ENCODE measurements at regions not wholly inside any gene's neighbourhood (a gene's known extent, or its start where the extent isn't known, plus 50 kb on each side); places are given as distances from the start of the nearest gene placed in this dataset.
A peak's percentile ranks its signal among the peaks of the same experiment; 100 is the strongest.
"Not testable (repeated sequence)": the region's sequence is repeated elsewhere in the genome, so short reads cannot be mapped to it uniquely, and the experiment has no call there.

DNA sequence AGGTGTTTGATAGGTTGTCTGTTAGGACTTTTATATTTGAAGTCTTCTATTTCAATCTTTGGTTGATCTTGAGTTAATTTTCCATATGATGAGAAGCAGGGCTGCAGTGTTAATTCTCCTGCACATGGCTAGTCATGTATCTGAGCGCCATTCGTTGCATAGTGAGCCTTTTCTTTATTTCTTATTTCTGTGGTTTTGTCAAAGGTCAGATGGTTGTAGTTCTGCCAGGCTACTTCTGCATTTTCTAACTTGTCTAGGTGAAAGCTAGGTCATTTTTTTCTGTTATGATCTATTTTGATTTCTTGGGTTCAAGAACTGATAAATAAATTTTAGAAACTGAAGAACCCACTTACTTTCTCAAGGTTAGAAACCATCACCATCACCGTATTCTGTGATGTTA lies 56.7 kb downstream of the CCDC74A start:
- H3K9me3 Mint-ChIP-seq: no peaks in the 10 kb centered on the region
- H3K4me3 Mint-ChIP-seq: no peak overlapping the region
- no peak overlapping the region for H3K27ac Mint-ChIP-seq
- DNase-seq: no peak
- H3K27me3 Mint-ChIP-seq: peaks cover 52% of the 10 kb centered on the region
- no peak for ATAC-seq
- H3K4me1 Mint-ChIP-seq: no peaks in the 10 kb centered on the region

DNA sequence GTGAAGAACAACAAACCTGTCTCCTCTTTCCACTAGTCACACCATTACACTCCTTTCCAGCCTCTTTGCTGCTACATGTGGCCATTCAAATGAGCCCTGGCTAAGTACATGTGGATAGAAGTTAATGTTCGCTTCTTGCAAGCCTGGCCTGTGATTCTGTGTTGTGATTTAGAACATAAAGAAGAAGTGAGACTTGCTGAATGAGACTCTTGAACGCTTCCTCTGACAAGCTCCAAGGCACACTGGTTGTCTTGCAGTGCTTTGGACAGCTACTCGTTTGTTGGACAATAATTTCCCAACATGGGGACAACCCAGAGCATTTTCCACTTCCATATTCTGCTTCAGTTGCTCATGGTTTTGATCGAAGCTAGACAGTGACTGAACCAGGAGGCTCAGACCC lies 57.3 kb downstream of the CCDC74A start:
- H3K4me3 Mint-ChIP-seq: no peak overlapping the region
- no peaks in the 10 kb centered on the region for H3K9me3 Mint-ChIP-seq
- peaks cover 46% of the 10 kb centered on the region for H3K27me3 Mint-ChIP-seq
- no peak for DNase-seq
- no peak overlapping the region for H3K27ac Mint-ChIP-seq
- no peaks in the 10 kb centered on the region for H3K4me1 Mint-ChIP-seq
- ATAC-seq: no peak

DNA sequence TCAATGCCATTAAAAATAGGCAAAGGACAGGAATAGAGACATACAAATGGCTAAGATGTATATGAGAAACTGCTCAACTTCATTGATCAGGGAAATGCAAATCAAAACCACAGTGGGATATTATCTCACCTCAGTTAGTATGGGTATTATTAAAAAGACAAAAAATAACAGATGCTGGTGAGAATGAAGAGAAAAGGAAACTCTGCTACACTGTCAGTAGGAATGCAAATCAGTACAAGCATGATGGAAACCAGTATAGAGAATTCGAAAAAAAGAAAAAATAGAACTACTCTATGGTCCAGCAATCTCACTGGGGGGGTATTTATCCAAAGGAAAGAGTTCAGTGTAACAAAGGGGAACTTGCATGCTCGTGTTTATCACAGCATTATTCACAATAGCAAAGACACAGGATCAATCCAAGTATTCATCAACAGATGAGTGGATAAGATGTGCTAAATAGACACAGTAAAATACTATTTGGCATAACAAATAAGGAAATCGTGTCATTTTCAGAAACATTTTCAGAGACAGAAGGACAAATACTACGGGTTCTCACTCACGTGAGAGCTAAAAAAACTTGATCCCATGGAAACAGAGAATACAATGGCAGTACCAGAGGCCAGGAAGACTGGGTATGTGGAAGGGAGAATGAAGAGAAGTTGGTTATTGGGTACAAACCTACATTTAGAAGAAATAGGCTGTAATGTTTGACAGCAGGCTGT lies 60.6 kb downstream of the CCDC74A start:
- no peak for ATAC-seq
- no peak for DNase-seq
- H3K9me3 Mint-ChIP-seq: no peaks in the 10 kb centered on the region
- no peak overlapping the region for H3K4me3 Mint-ChIP-seq
- no peaks in the 10 kb centered on the region for H3K4me1 Mint-ChIP-seq
- peaks cover 31% of the 10 kb centered on the region for H3K27me3 Mint-ChIP-seq
- no peak overlapping the region for H3K27ac Mint-ChIP-seq

DNA sequence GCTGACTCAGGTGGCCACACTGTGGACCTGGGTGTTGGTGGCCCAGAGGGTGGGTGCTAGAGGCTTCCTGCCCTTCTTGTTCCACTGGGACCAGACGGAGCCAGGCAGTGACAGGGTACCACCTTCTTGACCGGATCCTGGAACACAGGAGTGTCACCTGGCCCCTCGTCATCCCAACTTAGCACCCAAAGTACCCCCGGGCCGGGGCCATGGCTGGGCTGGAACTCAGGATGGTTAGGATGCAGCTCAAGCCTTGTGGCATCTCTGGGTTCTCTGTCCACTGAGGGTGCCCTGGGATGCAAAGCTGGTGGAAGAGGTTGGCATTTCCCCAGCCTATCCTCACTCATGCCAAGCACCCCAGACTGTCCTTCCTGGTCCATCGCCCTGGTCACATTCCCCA lies 61.4 kb downstream of the CCDC74A start:
- H3K27ac Mint-ChIP-seq, DNase-seq, H3K9me3 Mint-ChIP-seq, H3K4me3 Mint-ChIP-seq, H3K4me1 Mint-ChIP-seq, ATAC-seq: not testable (repeated sequence)
- peaks cover 23% of the 10 kb centered on the region for H3K27me3 Mint-ChIP-seq

DNA sequence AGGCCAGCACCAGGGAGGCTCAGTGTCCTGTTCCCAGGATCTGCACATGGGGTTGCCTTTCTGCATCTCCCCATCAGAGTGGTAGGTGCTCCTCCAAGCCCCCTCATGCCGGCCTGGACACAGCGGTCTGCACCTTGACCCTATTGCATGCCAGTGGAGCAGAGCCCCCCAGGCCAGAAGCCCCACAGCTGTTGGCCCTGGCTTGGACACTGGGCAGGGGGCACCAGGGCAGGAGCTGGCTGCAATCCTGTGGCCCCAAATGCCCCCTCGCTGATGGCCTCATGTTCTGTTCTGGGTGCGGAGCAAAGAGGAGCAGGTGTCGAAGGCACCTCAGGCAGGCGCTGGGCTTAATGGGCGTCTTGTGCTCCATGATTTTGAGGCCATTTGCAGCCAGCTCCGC lies 62.7 kb downstream of the CCDC74A start:
- no peaks in the 10 kb centered on the region for H3K4me1 Mint-ChIP-seq
- H3K4me3 Mint-ChIP-seq: no peak overlapping the region
- H3K27ac Mint-ChIP-seq: no peak overlapping the region
- no peak for DNase-seq
- no peak for ATAC-seq
- H3K9me3 Mint-ChIP-seq: no peaks in the 10 kb centered on the region
- H3K27me3 Mint-ChIP-seq: peaks cover 12% of the 10 kb centered on the region

DNA sequence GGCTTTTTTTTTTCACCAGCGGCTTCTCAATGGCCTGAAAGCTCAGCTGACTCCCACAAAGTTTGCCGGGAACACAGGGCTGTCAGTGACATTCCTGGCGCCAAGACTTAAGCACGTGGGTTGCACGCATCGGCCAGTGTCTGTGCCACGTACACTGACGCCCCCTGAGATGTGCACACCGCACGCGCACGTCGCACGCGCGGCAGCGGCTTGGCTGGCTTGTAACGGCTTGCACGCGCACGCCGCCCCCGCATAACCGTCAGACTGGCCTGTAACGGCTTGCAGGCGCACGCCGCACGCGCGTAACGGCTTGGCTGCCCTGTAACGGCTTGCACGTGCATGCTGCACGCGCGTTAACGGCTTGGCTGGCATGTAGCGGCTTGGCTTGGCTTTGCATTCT lies 63.2 kb downstream of the CCDC74A start:
- no peaks in the 10 kb centered on the region for H3K9me3 Mint-ChIP-seq
- H3K27ac Mint-ChIP-seq: no peak overlapping the region
- peaks cover 12% of the 10 kb centered on the region for H3K27me3 Mint-ChIP-seq
- H3K4me3 Mint-ChIP-seq: no peak overlapping the region
- ATAC-seq (no peak), DNase-seq (no peak)
- no peaks in the 10 kb centered on the region for H3K4me1 Mint-ChIP-seq

DNA sequence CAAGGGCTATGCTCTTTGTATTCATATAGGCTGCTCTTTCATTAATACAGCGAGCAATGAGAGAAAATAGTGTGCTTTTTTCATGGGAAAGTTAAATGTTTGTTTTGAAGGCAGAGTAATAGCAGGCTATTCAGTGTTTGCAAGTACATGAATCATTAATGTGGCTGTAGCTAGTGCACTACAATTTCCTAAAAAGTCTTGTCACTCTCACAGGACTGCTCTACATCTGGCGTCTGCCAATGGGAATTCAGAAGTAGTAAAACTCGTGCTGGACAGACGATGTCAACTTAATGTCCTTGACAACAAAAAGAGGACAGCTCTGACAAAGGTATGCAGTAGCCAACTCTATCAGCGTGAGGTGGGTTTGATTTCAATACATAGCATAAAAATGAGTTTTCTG lies 68.9 kb downstream of the CCDC74A start:
- not testable (repeated sequence) for H3K27ac Mint-ChIP-seq, H3K4me3 Mint-ChIP-seq, H3K9me3 Mint-ChIP-seq, H3K4me1 Mint-ChIP-seq, DNase-seq, ATAC-seq, H3K27me3 Mint-ChIP-seq

DNA sequence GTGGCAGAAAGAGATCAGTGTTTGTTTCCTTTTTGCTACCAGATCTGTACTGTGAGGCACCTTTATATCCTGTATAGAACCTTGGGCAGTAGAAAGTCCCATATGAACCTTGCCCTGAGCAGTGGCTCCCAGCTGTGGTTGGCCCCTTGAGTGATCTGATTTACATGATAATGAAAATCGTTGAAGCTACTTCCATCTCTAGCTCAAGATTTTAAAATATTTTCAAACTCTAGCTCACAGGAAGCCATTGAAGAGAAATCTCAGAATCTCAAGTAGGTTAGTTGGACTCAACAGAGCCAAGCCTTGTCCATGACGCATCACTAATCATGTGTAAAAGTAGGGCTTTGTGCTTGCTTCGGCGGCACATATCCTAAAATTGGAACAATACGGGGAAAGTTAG lies 74.8 kb downstream of the CCDC74A start:
- not testable (repeated sequence) for H3K27me3 Mint-ChIP-seq, H3K9me3 Mint-ChIP-seq, H3K4me1 Mint-ChIP-seq, DNase-seq, H3K27ac Mint-ChIP-seq, ATAC-seq, H3K4me3 Mint-ChIP-seq

DNA sequence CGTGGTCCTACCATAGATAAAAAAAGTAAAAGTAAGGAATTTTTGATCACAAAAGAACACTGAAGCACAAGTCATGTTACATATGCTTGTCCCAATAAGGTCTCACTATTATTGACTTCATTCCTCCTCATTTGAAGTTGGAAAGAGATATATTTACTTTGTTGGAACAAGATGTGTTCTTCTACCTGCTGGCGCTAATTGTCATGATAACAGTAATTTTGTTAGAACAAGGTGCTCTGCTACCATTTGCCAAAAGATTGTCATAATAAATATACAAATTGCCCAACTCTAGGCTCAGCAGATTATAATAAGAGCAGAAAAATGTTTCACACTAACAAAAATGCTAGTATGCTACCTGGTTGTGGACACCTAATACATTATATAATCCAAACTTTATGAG lies 77.0 kb downstream of the CCDC74A start:
- H3K9me3 Mint-ChIP-seq, ATAC-seq, DNase-seq, H3K4me3 Mint-ChIP-seq, H3K4me1 Mint-ChIP-seq, H3K27ac Mint-ChIP-seq: not testable (repeated sequence)
- H3K27me3 Mint-ChIP-seq: peaks cover 22% of the 10 kb centered on the region

DNA sequence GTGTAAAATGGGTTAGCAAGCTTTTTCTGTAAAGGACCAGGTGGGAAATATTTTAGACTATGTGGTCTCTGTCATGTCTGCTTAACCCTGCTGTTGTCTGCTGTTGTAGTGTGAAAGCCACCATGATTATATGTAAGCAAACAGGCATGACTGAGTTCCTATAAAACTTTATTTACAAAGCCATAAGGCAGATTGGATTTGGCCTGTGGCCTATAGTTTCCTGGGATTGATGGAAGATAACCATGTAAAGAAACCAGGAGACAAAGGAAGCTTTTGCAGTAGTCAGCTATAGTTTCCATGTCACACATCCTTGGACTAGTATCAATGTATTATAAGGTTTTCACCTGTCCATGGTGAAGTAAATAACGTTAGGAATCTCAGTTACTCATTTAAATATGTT lies 78.7 kb downstream of the CCDC74A start:
- not testable (repeated sequence) for H3K4me1 Mint-ChIP-seq, H3K4me3 Mint-ChIP-seq, H3K27ac Mint-ChIP-seq, ATAC-seq, H3K9me3 Mint-ChIP-seq, DNase-seq
- peaks cover 22% of the 10 kb centered on the region for H3K27me3 Mint-ChIP-seq

DNA sequence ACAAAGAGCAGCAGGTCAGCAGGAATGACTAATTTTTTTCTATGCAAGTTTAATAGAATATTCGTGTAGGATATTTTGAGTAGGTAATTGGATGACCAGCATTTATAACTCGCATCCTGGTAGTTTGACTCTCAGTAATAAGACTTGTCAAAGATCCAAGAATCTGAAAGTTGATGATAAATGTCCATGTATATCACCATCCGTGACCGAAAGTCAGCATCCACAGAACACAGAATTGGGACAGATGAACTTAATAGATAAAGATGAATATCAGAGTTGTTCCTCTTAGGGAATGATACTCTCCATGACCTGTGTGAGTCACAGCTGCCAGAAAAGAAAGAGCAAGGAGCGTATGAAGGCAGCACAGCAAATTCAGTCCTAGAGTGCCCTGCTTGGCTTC lies 79.4 kb downstream of the CCDC74A start:
- not testable (repeated sequence) for H3K9me3 Mint-ChIP-seq, H3K4me3 Mint-ChIP-seq, DNase-seq, H3K4me1 Mint-ChIP-seq, H3K27ac Mint-ChIP-seq, ATAC-seq
- peaks cover 22% of the 10 kb centered on the region for H3K27me3 Mint-ChIP-seq

DNA sequence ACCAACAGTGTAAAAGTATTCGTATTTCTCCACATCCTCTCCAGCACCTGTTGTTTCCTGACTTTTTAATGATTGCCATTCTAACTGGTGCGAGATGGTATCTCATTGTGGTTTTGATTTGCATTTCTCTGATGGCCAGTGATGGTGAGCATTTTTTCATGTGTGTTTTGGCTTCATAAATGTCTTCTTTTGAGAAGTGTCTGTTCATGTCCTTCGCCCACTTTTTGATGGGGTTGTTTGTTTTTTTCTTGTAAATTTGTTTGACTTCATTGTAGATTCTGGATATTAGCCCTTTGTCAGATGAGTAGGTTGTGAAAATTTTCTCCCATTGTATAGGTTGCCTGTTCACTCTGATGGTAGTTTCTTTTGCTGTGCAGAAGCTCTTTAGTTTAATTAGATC lies 86.9 kb downstream of the CCDC74A start:
- H3K27me3 Mint-ChIP-seq: peaks cover 29% of the 10 kb centered on the region
- DNase-seq, ATAC-seq, H3K9me3 Mint-ChIP-seq, H3K4me1 Mint-ChIP-seq, H3K27ac Mint-ChIP-seq, H3K4me3 Mint-ChIP-seq: not testable (repeated sequence)

DNA sequence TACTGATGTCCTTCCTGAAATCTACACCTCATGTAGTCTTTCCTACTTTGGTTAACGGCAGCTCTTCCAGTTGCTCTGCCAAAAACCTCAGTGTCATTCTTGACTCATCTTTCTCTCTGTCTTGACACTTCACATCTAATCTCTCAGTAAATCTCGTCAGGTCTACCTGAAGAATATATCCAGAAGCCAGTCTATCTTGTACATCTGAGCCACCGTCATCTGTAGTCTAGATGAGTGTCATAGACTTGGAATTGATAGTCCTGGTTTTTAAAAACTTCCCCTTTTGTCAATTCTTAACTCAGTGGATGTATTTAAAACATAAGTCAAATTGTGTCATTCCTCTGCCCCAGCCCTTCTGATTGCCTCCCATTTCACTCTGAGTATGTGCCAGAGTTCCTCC lies 90.6 kb downstream of the CCDC74A start:
- DNase-seq, H3K9me3 Mint-ChIP-seq, H3K27ac Mint-ChIP-seq, H3K4me3 Mint-ChIP-seq, ATAC-seq, H3K4me1 Mint-ChIP-seq: not testable (repeated sequence)
- peaks cover 39% of the 10 kb centered on the region for H3K27me3 Mint-ChIP-seq

DNA sequence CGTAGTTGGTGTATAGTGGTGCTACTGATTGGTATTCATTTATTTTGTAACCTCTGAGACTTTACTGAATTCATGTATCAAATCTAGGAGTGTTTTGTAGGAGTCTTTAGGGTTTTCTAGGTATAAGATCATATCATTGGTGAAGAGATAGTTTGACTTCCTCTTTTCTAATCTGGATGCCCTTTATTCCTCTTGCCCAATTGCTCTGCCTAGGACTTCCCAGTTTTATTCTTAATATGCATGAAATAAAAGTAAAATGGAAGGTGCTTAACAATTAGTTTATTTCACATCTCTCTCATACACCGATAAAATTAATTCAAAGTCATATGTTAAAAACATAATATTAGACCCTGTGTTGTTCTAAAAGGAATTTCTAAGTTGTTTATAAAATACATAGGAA lies 95.2 kb downstream of the CCDC74A start:
- H3K4me3 Mint-ChIP-seq, H3K9me3 Mint-ChIP-seq, DNase-seq, H3K4me1 Mint-ChIP-seq, H3K27ac Mint-ChIP-seq, ATAC-seq: not testable (repeated sequence)
- peaks cover 27% of the 10 kb centered on the region for H3K27me3 Mint-ChIP-seq

DNA sequence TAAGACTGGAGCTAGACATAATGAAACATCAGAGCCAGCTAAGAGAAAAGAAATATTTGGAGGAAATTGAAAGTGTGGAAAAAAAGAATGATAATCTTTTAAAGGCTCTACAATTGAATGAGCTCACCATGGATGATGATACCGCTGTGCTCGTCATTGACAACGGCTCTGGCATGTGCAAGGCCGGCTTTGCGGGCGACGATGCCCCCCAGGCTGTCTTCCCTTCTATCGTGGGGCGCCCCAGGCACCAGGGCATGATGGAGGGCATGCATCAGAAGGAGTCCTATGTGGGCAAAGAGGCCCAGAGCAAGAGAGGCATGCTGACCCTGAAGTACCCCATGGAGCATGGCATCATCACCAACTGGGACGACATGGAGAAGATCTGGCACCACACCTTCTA lies 98.3 kb downstream of the CCDC74A start:
- peaks cover 25% of the 10 kb centered on the region for H3K27me3 Mint-ChIP-seq
- H3K4me3 Mint-ChIP-seq: not testable (repeated sequence)

DNA sequence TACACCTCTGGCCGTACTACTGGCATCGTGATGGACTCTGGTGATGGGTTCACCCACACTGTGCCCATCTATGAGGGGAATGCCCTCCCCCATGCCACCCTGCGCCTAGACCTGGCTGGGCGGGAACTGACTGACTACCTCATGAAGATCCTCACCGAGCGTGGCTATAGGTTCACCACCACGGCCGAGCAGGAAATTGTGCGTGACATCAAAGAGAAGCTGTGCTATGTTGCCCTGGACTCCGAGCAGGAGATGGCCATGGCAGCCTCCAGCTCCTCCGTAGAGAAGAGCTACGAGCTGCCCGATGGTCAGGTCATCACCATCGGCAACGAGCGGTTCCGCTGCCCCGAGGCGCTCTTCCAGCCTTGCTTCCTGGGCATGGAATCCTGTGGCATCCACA lies 98.9 kb downstream of the CCDC74A start:
- H3K27me3 Mint-ChIP-seq: peaks cover 20% of the 10 kb centered on the region
- not testable (repeated sequence) for H3K4me3 Mint-ChIP-seq, H3K9me3 Mint-ChIP-seq, DNase-seq, H3K4me1 Mint-ChIP-seq, ATAC-seq, H3K27ac Mint-ChIP-seq

More for the DNA sequence above, 98.3 kb downstream of the CCDC74A start:
- not testable (repeated sequence) for DNase-seq, H3K4me1 Mint-ChIP-seq, H3K9me3 Mint-ChIP-seq, ATAC-seq
- H3K27ac Mint-ChIP-seq: peak overlapping the region in 1 of 2 donors; percentile 9

DNA sequence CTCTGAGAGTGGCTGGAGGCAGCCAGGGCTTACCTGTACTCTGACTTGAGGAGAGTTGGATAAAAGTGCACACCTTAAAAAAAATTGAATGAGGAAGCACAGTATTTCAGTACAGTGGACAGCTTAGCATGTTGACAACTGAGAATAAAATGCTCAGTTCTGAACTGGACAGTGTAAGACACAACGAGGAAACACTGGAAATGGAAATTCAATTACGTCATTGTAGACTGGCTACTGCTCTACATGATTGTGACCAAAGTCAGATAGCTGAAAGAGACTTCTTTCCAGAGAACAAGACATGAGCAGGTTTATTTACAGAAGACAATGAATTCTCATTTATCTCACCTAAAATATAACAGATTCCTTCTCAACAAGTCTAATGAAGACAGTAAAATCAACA lies 100.1 kb downstream of the CCDC74A start:
- peaks cover 20% of the 10 kb centered on the region for H3K27me3 Mint-ChIP-seq
- not testable (repeated sequence) for H3K9me3 Mint-ChIP-seq, H3K4me1 Mint-ChIP-seq, DNase-seq, H3K27ac Mint-ChIP-seq, ATAC-seq, H3K4me3 Mint-ChIP-seq

All from stimulated activated naive CD8-positive, alpha-beta T cell treated with anti-CD3 and anti-CD28 coated beads, Interleukin-15, amount 100 ng/mL, for 72 hours (primary cell).